ENCODE measurements at regions not wholly inside any gene's neighbourhood (a gene's known extent, or its start where the extent isn't known, plus 50 kb on each side); places are given as distances from the start of the nearest gene placed in this dataset.

DNA sequence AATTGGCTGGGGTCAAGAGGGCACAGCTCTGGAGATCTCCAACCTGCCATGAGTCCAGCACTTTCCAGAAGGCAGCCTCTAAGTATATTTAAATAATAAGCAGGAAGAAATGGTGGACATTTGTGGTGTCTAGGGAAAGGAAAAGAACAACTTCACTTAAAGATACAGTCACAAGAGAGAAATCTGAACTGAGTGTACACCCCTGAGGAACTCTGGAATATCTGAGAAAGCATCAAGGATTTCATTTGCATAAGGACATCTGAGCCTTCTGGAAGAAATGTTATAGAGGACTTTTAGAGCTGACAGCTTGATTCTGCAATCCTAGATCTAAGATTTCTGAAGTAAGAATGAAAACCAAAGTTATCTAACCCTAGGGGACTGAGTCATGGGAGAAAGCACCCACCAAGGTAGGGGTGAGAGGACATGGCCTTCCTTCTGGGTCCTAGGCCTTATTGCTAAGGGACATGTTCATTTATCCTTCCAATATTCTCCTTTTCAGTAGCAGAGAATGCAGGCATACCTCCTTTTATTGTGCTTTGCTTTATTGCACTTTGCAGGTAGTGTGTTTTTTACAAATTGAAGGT is 253.4 kb upstream of the SLC24A2 start:
- DNase-seq (ENCODE audit: low spot score): no peak

DNA sequence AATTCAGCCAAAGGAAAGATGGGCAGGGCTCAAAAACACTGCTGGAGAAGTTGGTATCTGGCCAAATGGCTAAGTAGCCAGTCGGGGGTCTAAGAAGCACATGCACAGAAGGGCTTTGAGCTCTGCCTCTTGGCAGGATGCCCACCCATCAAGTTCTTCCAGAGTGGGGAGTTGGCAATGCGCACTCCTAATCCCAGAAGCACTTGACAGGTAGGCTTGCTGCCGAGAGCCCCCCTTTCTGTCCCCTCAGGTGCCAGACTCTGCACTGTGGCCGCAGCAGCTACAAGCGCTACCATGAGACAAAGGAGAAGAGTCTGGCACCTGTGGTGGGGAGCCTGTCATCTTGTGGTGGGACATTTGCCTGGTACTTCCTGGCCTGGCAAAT is 252.9 kb upstream of the SLC24A2 start:
- DNase-seq (ENCODE audit: low spot score): no peak

DNA sequence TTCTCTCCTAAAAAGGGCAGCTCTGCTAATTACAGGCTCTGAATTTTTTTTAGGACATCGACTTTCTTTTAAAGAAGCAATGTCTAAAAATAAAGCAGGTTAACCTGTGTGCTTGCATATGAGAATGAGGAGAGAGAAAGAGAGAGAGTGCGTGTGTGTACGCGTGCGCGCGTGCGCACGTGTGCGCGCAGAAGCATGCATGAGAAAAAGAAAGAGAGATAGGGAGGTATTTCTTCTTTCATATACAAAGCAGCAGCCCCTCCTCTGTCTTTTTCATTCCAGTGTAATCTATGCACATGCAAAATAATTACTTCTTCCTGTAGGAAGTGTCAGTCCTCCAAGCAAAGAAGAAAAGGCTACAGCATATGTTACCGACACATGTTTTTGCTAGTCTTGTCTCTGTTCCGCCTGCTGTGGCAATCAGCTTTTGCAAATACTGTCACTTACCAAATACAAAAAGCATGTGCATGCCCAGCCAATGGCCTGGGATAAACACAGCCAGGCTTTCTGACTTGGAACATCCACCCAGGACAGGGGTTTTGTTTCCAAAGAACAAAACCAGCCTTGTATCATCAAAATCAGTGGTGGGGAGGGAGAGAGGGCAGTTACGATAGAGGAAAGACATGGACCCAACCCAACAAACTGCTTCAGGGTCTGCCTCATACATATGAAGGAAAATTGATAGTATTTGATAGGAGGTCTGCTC is 252.3 kb upstream of the SLC24A2 start:
- no peak for DNase-seq (ENCODE audit: low spot score)

DNA sequence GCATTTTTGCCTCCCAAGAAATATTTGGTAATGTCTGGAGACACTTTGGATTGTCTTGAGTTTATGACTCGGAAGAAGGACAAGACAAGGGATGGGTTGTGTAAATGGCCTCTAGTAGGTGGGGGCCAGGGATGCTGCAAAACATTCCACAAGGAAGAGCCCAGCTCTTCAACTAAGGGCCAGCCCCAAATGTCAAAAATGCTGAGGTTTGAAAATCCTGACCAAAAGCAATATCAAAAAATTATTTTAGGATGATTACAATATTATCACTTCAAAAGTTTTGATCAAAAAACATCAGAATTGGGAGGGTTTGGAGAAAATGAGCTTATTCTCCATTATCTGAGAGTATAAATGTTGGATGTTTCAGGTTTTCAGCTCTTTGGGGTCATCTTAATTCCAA is 248.9 kb upstream of the SLC24A2 start:
- no peak for DNase-seq (ENCODE audit: low spot score)

DNA sequence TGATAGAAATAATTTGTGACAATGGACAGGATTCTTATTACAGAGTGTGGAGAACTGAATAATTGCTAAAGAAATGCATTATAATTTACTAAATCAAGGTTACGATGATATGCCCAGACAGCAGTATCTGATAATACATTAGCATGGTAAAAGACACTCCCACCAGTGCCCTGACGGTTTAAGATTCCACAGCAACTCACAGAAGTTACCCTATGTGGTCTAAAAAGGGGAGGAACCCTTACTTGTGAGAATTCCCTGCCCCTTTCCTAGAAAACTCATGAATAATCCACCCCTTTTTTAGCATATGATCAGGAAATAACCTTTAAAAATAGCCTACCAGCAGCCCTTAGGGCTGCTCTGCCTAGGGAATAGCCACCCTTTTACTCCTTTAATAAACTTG is 244.7 kb upstream of the SLC24A2 start:
- no peak for DNase-seq (ENCODE audit: low spot score)

DNA sequence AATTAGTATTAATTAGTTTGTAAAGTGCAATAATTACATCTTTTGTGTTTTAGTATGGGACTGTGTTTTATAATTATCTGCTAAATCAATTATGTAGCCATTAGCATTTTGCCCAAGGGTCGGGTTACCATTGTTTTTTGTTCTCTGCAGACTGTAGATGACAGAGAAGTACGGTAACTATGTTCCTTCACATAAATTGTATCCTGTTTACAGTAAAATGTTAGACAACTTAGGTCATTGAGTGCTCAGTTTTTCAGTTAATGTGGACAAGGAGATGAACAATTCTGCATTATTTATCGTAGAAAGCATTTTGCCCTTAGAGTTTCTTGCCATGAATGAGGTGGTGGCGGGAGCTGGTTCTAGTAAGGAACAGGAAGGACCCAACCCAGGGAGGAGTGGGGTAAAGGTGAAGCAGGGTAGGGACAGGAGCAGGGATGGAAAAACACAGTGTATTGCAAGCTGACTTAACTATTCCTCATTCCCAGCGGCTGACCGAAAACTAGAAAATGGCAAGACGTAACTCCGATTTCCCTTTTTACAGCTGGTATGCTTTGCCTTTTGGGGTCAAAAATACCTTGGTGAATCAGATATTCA is 243.7 kb upstream of the SLC24A2 start:
- DNase-seq (ENCODE audit: low spot score): no peak

DNA sequence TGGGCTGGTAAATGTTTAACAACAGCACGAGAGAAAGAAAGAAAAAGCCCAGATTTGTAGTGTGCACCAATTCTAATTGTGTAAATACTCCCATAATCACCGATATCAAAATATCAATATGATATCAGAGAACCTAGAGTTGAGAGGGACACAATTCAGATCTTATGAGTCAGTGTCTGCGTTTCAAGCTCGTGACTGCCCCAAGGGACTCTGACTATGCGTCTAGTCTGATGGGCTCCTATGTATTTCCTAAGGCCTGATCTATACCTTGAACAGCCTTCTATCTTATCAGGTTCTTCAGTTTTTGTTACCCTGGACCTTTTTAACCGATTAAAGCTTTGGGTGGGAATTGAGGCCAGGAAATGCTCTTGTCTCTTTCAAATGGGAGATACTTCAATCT is 243.0 kb upstream of the SLC24A2 start:
- no peak for DNase-seq (ENCODE audit: low spot score)

DNA sequence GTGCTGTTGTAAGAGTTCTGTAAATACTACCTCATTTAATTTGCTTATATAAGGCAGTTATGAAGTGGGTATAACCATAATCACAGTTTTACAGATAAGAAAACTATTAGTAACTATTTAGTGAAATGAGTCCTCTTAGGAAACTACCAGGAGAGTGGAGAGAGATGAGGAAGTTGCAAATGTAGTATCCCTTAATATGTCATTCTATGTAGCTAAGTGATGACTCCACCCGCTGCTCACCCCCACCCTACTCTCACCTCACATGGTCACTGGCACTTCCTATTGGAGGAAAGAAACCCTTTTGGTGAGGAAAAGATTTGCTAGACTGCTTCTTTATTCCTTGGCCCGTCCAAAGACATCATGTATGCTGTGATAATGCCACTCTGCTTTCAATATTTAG is 241.8 kb upstream of the SLC24A2 start:
- DNase-seq (ENCODE audit: low spot score): no peak

DNA sequence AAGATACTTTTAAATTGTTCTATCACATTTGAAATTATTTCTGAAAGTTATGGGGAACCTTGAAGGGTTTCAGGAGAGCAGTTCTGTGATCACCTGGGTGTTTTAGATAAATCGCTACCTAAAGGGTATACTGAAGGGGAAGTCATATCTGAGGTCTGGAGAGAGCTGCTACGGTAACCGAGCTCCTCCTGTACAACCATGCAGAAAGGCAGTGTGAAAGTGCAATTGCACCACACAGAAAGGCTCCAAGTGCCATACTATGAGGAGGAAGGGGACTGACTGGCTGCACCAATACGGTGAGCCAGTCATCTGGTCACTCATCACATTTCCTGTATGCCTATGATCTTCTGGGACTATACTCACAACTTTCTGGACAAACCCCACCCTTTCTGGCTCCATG is 241.4 kb upstream of the SLC24A2 start:
- DNase-seq (ENCODE audit: low spot score): no peak

DNA sequence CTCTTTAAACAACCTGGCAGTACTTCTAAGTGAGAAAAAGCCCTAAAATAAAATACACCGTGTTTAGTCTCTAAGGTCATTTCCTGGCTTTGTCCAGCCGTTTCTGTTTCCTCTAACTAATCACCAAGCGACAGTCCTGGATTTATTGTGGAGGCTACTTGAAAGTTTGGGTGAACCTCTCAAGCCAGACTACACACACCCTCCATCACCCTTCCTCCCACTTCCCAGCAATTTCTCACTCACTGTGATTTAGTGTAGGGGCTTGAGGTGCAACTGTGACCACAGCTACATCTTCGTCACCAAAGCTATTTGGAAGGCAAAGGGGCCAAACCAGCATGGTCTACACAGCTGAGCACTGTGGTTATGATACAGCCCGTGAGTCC is 240.0 kb upstream of the SLC24A2 start:
- no peak for DNase-seq (ENCODE audit: low spot score)

DNA sequence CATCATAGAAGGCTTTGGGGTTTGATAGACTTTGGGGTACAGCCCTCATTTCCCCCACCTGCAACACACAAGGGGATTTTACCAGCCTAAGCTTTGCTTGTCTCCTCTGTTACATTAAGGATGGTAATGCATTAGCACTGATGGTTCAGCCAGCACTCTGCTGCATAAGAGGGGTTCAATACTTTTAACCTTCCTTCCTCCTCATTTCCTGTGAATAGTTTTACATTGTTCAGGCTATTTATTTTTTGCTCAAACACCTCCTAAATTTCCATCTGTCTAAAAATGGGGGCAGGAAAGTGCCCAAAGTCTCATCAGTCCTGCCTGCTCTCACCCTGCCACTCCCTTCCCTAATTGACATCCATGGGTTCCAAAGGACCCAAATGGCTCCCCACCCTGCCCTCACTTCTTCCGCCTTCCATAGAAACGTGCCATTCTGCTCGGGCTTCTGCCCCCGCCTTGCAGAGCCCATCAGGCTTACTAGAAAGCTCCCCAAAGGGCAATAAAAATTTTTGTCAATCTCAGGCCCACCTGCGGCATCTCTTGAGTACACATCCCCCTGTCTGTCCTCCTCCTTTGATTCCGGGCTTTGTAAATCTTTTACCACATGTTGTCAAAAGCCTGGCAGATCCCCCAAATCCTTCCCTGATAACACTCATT is 239.5 kb upstream of the SLC24A2 start:
- DNase-seq (ENCODE audit: low spot score): no peak

DNA sequence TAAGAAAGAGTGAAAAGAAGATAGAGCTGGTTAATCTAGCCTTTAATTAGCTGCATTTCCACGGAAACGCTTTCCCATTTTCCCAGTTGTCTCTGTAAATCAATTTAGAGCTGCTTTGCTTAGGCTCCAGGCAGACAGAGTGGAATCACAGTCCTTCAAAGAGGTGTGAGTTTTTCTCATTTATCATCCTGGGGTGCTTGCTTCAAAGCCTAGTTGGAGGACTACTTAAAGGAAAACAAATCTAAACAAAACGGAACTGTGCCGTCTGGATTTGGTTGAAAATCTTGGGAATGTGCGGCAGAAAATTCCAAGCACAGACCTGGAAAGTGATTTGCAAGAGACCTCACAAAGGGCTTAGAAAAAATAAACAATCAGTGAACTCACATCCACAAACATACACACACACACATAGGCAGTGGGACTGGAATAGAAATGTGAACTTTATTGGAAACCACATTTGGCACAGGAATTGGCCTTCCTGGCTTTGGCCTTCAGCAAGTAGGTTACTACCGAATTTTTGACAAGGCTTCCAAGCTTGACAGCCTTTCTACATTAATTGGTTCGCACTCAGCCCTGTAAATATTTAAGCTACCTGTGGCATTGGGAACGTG is 235.2 kb upstream of the SLC24A2 start:
- DNase-seq (ENCODE audit: low spot score): no peak

DNA sequence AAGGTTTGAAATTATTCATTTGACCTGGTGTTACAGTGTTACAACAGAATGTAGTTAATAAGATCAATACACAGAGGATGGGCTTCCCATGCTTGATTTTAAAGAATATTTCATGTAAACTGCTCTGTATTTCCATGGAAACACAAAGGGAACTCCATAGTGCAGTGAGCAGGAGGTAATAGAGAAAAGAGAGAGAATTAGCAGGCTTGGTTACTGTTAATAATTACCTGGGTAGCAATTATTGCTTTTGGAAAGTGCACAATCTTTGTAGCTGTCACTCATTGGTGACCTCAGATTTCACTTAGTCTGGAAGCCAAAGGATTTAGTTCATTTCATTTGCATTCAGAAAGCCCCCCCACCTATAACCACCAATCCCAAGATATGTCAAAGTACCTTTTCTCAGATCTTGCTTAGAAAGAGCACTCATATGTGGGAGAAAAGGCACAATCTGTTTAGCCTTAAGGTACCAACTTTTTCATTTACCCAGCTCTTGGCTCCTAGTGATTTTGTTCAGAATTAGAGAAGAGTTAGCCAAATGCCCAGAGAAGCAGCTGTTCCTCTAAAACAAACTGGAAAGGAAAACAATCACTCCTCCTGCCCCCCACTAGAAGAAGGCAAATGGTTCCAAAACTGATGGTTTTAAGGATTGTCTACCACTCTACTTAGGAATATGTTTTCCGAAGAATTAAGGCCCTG is 234.5 kb upstream of the SLC24A2 start:
- DNase-seq (ENCODE audit: low spot score): no peak

DNA sequence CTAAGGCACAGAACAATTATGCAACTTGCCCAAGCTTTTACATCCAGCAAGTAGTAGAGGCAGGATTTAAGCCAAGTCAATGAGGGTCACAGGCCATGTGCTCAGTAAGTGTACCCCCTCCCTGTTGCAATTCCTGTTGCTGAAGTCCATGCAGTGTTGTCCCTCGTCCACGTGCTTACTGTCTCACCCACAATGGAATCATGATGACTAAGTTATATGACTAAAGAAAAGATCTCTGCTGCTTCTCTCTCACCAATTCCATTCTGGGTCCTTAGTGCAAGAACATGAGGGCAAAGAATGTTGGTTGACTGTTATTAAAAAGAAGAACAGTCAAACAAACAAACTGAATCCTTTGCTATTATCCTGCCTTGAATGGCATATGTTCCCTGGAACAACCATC is 233.6 kb upstream of the SLC24A2 start:
- no peak for DNase-seq (ENCODE audit: low spot score)

DNA sequence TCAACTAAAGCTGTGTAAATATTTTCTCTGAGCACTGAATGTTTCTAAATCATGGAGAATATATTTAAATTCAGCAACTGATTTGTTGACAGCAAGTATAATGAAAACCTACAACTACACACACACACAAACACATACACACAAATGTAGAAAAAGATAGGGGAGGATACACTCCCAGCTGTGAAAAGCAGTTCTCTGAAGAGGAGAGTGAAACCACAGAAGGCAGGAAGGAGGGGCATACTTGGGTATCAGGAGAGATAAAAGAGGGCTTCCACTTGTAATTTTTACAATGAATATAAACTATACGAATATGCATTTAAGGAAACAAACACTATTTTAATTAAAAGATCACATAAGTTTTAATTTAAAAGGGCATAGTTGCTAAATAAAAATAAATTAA is 227.8 kb upstream of the SLC24A2 start:
- DNase-seq (ENCODE audit: low spot score): no peak

DNA sequence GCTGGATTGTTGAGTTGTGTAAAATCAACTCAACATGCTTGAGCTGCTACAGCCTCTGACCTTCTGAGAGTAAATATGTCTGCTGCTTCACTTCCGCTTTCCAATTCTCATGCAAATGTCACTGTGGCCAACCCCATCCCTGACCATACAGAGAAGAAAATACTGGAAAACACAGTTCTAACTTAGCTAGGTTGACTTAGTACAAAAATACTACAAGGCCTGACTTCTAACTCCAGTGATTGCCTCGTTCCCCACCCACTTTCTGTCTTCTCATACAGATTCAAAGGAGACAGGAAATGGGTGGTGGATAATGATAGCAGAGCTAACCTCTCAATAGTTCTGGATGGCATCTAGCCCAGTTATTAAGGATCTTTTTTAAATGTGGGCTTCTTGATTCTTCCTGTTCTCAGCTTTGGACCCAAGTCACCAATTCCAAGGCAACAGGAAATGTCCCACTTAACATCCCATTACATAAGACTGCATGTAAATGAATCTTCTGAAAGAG is 226.6 kb upstream of the SLC24A2 start:
- no peak for DNase-seq (ENCODE audit: low spot score)

DNA sequence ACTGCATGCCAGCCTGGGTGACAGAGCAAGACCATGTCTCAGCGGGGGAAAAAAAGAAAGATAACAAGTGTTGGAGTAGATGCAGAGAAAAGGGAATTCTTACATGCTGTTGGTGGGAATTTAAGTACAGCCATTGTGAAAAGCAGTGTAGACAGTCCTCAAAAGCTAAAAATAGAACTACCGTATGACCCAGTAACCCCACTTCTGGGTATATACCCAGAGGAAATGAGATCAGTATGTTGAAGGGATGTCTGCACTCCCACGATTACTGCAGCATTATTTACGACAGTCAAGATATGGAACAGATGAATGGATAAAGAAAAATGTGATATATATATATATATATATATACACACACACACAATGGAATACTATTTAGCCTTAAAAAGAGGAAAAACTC is 225.3 kb upstream of the SLC24A2 start:
- DNase-seq (ENCODE audit: low spot score): no peak

DNA sequence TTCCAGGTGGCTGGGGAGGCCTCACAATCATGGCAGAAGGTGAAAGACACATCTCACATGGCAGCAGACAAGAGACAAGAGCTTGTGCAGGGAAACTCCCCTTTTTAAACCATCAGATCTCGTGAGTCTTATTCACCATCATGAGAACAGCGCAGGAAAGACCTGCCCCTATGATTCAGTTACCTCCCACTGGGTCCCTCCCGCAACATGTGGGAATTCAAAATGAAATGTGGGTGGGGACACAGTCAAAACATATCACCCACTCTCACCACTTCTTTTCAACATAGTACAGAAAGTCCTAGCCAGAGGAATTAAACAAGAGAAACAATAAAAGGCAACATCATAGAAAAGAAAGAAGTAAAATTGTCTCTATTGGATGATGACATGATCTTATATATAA is 223.4 kb upstream of the SLC24A2 start:
- DNase-seq (ENCODE audit: low spot score): no peak

DNA sequence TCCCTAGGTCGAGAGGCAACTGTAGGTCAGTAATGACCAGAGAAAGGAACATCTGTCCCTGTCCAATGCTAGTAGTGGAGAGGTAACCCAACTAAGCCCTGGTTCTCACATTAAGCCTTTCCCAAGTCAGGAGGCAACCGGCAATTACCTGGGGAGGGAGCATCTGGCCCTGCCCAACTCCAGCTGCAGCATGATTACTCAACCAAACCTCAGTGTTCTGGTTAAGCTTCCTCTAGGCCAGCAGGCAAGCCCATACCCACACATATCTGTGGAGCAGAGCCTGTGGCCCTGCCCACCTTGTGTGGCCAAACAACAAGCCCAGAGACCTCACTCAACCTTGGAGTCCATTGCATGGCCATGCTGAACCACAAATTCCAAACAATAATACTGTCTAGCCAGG is 220.8 kb upstream of the SLC24A2 start:
- no peak for DNase-seq (ENCODE audit: low spot score)

DNA sequence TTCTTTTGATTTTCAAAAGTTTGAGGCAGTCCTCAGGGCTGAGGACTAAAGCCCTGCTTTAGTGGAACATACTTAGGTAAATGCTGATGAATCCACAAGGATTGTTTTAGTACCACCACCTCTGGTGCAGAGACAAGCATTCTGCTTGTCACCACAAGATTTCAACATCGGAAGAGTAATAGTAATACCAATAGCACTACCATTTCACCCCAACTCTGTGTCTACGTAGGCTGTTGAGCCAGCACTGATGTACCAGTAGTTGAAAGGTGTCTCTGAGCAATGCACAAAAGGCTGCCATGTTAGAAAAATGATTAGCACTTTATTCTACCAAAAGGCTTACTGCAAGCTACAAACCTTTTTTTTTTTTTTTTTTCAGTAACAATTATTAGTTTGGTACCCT is 213.2 kb upstream of the SLC24A2 start:
- DNase-seq (ENCODE audit: low spot score): no peak

DNA sequence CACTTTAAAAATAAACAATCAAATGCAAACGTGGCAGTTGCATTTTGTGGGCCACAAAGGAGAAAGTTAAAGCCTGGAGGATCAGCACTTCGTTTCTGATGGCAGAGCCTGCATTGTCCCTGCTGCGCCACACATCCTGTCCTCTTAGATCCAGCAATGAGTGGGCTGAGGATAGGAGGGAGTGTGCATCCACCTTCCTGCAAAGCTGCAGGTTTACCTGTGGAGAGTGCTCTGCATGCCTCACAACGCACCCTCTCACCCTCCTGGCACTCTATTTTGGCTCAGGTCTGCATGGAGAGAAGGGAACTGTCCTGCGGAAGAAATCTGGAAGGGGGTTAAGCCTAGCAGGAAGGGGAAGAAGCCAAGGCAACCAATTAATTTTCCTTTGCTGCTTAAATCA is 212.2 kb upstream of the SLC24A2 start:
- DNase-seq (ENCODE audit: low spot score): no peak

DNA sequence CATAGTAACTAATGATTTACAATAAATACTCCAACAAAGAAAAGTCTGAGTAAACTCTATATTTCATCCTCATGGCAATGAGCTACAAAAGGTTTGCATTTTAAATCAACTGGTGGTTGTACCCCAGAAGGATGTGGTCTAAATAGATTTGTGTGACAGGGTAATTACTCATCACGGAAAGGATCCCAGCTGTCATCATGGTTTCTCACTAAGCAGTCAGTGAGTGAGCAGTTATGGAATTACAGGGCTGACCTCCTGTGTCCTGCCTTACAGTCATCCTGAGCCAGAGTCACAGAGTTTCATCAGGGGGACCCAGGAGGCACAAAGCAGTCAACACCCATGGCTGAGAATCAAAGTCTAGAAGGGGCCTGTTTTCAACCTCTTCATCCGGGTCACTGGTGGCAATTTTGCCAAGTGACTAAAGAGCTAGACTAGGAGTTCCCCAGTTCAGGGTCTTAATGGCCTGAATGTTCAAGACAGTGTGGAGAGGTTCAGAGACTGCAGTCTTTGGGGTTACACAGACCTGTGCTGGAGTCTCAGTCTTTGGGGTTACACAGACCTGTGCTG is 210.7 kb upstream of the SLC24A2 start:
- DNase-seq (ENCODE audit: low spot score): no peak
